DND-41 (cell line): ENCODE measurements at regions not wholly inside any gene's neighbourhood (a gene's known extent, or its start where the extent isn't known, plus 50 kb on each side); places are given as distances from the start of the nearest gene placed in this dataset.

Experiments used
- ATAC-seq: fragments of 200-7000 bp; cut with Tn5 transposase; 3 replicates; pipeline ENCODE4 v1.9.1; 2021; ENCODE audit warnings: low read depth; ENCODE audit not compliant: insufficient read depth
- DNase-seq: peaks from one replicate; pipeline ENCODE4 v3.0.0-alpha.2; 2020
- H2AFZ ChIP-seq: 2 replicates; pipeline ENCODE4 v1.6.0; 2012; ENCODE audit warnings: low read depth, low read length
- H3K27ac ChIP-seq: 2 replicates; pipeline ENCODE4 v1.5.1; 2012; ENCODE audit warnings: low read length, inconsistent platforms
- H3K27me3 ChIP-seq: fragments of 200-600 bp; sonication (generic); 2 replicates; pipeline ENCODE4 v1.6.0; 2012; ENCODE audit warnings: low read length, mild to moderate bottlenecking, inconsistent platforms; ENCODE audit not compliant: insufficient read depth, poor library complexity
- H3K36me3 ChIP-seq: 2 replicates; pipeline ENCODE4 v1.5.1; 2012; ENCODE audit warnings: low read length, inconsistent platforms; ENCODE audit not compliant: insufficient read depth
- H3K4me1 ChIP-seq: 2 replicates; pipeline ENCODE4 v1.5.1; 2012; ENCODE audit warnings: mild to moderate bottlenecking, low read length; ENCODE audit not compliant: insufficient read depth
- H3K4me2 ChIP-seq: 2 replicates; pipeline ENCODE4 v1.6.0; 2012; ENCODE audit warnings: mild to moderate bottlenecking, moderate library complexity, low read length, inconsistent platforms; ENCODE audit not compliant: insufficient read depth
- H3K4me3 ChIP-seq, 2 experiments: fragments of 200-600 bp in 1 of 2; shearing (Covaris generic) in 1 of 2; 2 replicates each; pipeline ENCODE4 v1.5.1; 2012 to 2016; ENCODE audit warnings: inconsistent platforms in 2 of 2, low read length in 2 of 2, mild to moderate bottlenecking in 2 of 2, low read depth in 1 of 2, moderate library complexity in 1 of 2
- H3K79me2 ChIP-seq: 2 replicates; pipeline ENCODE4 v1.6.0; 2012; ENCODE audit warnings: low read length, inconsistent platforms; ENCODE audit not compliant: insufficient read depth
- H3K9ac ChIP-seq: 2 replicates; pipeline ENCODE4 v1.6.0; 2012; ENCODE audit warnings: low read depth, mild to moderate bottlenecking, inconsistent platforms, low read length, moderate library complexity
- H3K9me3 ChIP-seq: 2 replicates; pipeline ENCODE4 v1.5.1; 2012; ENCODE audit warnings: low read length, moderate library complexity, mild to moderate bottlenecking, inconsistent platforms; ENCODE audit not compliant: insufficient read depth, severe bottlenecking
- H4K20me1 ChIP-seq: 2 replicates; pipeline ENCODE4 v1.6.0; 2012; ENCODE audit warnings: low read length; ENCODE audit not compliant: insufficient read depth
- EZH2 ChIP-seq: IDR thresholded peaks from 3 replicates; pipeline ENCODE4 v1.6.1; 2012; ENCODE audit warnings: borderline replicate concordance, low read depth, mild to moderate bottlenecking, moderate library complexity, low read length, inconsistent platforms; ENCODE audit not compliant: severe bottlenecking
- TF ChIP-seq, protein P1 (sequence below): IDR thresholded peaks from 2 replicates; pipeline ENCODE4 v1.5.1; 2012; ENCODE audit warnings: borderline replicate concordance, low read length, moderate library complexity, mild to moderate bottlenecking; ENCODE audit not compliant: poor library complexity, severe bottlenecking; ENCODE audit errors: extremely low read depth

GRCh38 chr6:99846006-99846405 is 148.0 kb downstream of the MCHR2 start:
- H3K27me3 ChIP-seq = peaks cover 14% of the 10 kb centered on the region
- H3K9ac ChIP-seq = no peak overlapping the region
- no peaks in the 10 kb centered on the region for H3K9me3 ChIP-seq
- DNase-seq = no peak
- no peaks in the 10 kb centered on the region for H4K20me1 ChIP-seq
- H3K27ac ChIP-seq = no peak overlapping the region
- no peak overlapping the region for H3K4me3 ChIP-seq
- no peak overlapping the region for H3K4me2 ChIP-seq
- no peak overlapping the region for H2AFZ ChIP-seq
- H3K79me2 ChIP-seq = no peaks in the 10 kb centered on the region
- no peaks in the 10 kb centered on the region for H3K36me3 ChIP-seq
- TF ChIP-seq, protein P1, sequence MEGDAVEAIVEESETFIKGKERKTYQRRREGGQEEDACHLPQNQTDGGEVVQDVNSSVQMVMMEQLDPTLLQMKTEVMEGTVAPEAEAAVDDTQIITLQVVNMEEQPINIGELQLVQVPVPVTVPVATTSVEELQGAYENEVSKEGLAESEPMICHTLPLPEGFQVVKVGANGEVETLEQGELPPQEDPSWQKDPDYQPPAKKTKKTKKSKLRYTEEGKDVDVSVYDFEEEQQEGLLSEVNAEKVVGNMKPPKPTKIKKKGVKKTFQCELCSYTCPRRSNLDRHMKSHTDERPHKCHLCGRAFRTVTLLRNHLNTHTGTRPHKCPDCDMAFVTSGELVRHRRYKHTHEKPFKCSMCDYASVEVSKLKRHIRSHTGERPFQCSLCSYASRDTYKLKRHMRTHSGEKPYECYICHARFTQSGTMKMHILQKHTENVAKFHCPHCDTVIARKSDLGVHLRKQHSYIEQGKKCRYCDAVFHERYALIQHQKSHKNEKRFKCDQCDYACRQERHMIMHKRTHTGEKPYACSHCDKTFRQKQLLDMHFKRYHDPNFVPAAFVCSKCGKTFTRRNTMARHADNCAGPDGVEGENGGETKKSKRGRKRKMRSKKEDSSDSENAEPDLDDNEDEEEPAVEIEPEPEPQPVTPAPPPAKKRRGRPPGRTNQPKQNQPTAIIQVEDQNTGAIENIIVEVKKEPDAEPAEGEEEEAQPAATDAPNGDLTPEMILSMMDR = no peak
- TF ChIP-seq EZH2 = no peak
- H3K4me1 ChIP-seq = no peaks in the 10 kb centered on the region
- no peak for ATAC-seq

DNA sequence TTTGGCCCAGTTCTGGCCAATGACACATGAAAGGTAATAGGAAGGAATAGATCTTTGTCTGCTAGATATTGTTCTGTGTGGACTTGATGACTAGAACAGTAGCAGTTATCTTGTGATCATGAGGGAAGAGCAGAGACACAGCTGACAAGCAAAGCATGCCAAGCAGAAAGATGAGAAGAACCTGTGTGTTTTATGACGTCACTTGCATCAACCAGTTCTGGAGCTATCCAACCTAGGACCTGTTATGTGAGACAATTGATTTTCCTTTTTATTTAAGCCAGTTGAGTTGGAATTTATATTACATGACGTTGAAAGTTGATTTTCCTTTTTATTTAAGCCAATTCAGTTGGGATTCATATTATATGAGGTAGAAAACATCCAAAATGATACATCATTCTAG is 143.2 kb downstream of the MCHR2 start:
- no peak for DNase-seq
- H3K27ac ChIP-seq = no peak overlapping the region
- no peak overlapping the region for H3K9ac ChIP-seq
- H4K20me1 ChIP-seq = no peaks in the 10 kb centered on the region
- no peak for TF ChIP-seq EZH2
- TF ChIP-seq, protein P1 = no peak
- no peak overlapping the region for H3K4me2 ChIP-seq
- ATAC-seq = no peak
- no peaks in the 10 kb centered on the region for H3K36me3 ChIP-seq
- H3K27me3 ChIP-seq = peaks cover 7% of the 10 kb centered on the region
- H3K79me2 ChIP-seq = no peaks in the 10 kb centered on the region
- no peak overlapping the region for H3K4me3 ChIP-seq
- no peaks in the 10 kb centered on the region for H3K4me1 ChIP-seq
- no peak overlapping the region for H2AFZ ChIP-seq
- H3K9me3 ChIP-seq = no peaks in the 10 kb centered on the region

- H3K4me3 ChIP-seq = no peak overlapping the region
- no peak overlapping the region for H2AFZ ChIP-seq
- no peaks in the 10 kb centered on the region for H3K4me1 ChIP-seq
- H3K4me2 ChIP-seq = no peak overlapping the region
- H3K27ac ChIP-seq = no peak overlapping the region
- DNase-seq = no peak
- H3K9ac ChIP-seq = no peak overlapping the region
- no peak for TF ChIP-seq EZH2
- TF ChIP-seq, protein P1 = no peak
- no peaks in the 10 kb centered on the region for H3K36me3 ChIP-seq
- peaks cover 3% of the 10 kb centered on the region for H3K27me3 ChIP-seq
- no peak for ATAC-seq
- H3K9me3 ChIP-seq = no peaks in the 10 kb centered on the region
- H4K20me1 ChIP-seq = no peaks in the 10 kb centered on the region
- no peaks in the 10 kb centered on the region for H3K79me2 ChIP-seq
Measured at GRCh38 chr6:99852031-99852430, 142.0 kb downstream of the MCHR2 start.

DNA sequence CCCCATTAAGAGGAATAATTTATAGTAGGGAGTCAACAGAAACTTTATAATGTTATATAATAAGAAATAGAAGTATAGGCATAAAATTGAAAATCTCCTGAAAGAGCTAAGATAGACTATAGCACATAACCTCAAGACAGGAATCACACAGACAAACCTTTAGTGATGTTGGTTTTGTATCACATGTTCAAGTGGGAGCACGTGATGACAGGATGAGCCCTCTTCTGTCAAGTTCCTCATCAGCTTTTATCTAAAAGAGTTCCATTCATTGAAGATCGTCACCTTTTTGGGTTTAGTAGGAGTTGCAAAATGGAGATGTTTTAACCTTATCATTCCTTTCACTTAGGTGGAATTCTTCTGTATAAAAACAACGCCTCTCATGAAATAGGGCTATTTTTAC is 127.0 kb downstream of the MCHR2 start:
- H3K4me1 ChIP-seq = no peaks in the 10 kb centered on the region
- H3K9ac ChIP-seq = no peak overlapping the region
- H3K4me2 ChIP-seq = no peak overlapping the region
- DNase-seq (no peak), ATAC-seq (no peak)
- TF ChIP-seq, protein P1 = no peak
- TF ChIP-seq EZH2 = no peak
- no peaks in the 10 kb centered on the region for H4K20me1 ChIP-seq
- H3K4me3 ChIP-seq = no peak overlapping the region
- H3K36me3 ChIP-seq = no peaks in the 10 kb centered on the region
- H3K79me2 ChIP-seq = no peaks in the 10 kb centered on the region
- H3K9me3 ChIP-seq = no peaks in the 10 kb centered on the region
- no peak overlapping the region for H3K27ac ChIP-seq
- H2AFZ ChIP-seq = no peak overlapping the region
- peaks cover 34% of the 10 kb centered on the region for H3K27me3 ChIP-seq
